OCI-LY1 (cell line): ENCODE measurements at regions not wholly inside any gene's neighbourhood (a gene's known extent, or its start where the extent isn't known, plus 50 kb on each side); places are given as distances from the start of the nearest gene placed in this dataset.

Source experiments
- H2AFZ ChIP-seq: fragments of 200-600 bp; sonication (generic), shearing (Covaris generic); 2 replicates; pipeline ENCODE4 v1.6.0; 2014; ENCODE audit warnings: antibody characterized with exemption, mild to moderate bottlenecking, low read length
- H3F3A ChIP-seq: fragments of 200-600 bp; sonication (generic), shearing (Covaris generic); 2 replicates; pipeline ENCODE4 v1.6.0; 2014; ENCODE audit warnings: mild to moderate bottlenecking, antibody characterized with exemption, low read length, moderate library complexity; ENCODE audit not compliant: insufficient read depth
- H3K27ac ChIP-seq: fragments of 200-600 bp; sonication (generic); 2 replicates; pipeline ENCODE4 v1.5.1; 2014; ENCODE audit warnings: low read length, mixed run types, mild to moderate bottlenecking, low read depth; ENCODE audit not compliant: poor library complexity, severe bottlenecking
- H3K27me3 ChIP-seq: fragments of 200-600 bp; sonication (generic); 2 replicates; pipeline ENCODE4 v1.6.0; 2014; ENCODE audit warnings: antibody characterized with exemption, mild to moderate bottlenecking, low read length, moderate library complexity; ENCODE audit not compliant: insufficient read depth
- H3K36me3 ChIP-seq: fragments of 200-600 bp; sonication (generic); 2 replicates; pipeline ENCODE4 v1.6.1; 2014; ENCODE audit warnings: mild to moderate bottlenecking, antibody characterized with exemption, low read length, moderate library complexity, mixed read lengths; ENCODE audit not compliant: insufficient read depth
- H3K4me1 ChIP-seq: fragments of 200-600 bp; sonication (generic); 2 replicates; pipeline ENCODE4 v1.5.1; 2014; ENCODE audit warnings: mild to moderate bottlenecking, low read length, moderate library complexity; ENCODE audit not compliant: insufficient read depth, severe bottlenecking
- H3K4me2 ChIP-seq: fragments of 200-600 bp; sonication (generic), shearing (Covaris generic); 2 replicates; pipeline ENCODE4 v1.6.1; 2014; ENCODE audit warnings: low read length
- H3K4me3 ChIP-seq: fragments of 200-600 bp; sonication (generic); 2 replicates; pipeline ENCODE4 v1.5.1; 2014; ENCODE audit warnings: low read length, low read depth, mild to moderate bottlenecking, mixed read lengths; ENCODE audit not compliant: poor library complexity, severe bottlenecking
- H3K79me2 ChIP-seq: fragments of 200-600 bp; shearing (Covaris generic); 2 replicates; pipeline ENCODE4 v1.6.1; 2016; ENCODE audit warnings: mixed run types, low read length, mixed read lengths; ENCODE audit not compliant: insufficient read depth
- H3K9ac ChIP-seq: fragments of 200-600 bp; sonication (generic), shearing (Covaris generic); 2 replicates; pipeline ENCODE4 v1.6.1; 2014; ENCODE audit warnings: mild to moderate bottlenecking, low read length, mixed read lengths
- H3K9me2 ChIP-seq: fragments of 200-600 bp; sonication (generic), shearing (Covaris generic); 2 replicates; pipeline ENCODE4 v1.6.1; 2014; ENCODE audit warnings: low read depth, mild to moderate bottlenecking, low read length, mixed read lengths
- H3K9me3 ChIP-seq: fragments of 200-600 bp; shearing (Covaris generic); 2 replicates; pipeline ENCODE4 v1.6.1; 2014; ENCODE audit warnings: low read length, mixed read lengths
- H4K20me1 ChIP-seq: fragments of 200-600 bp; sonication (generic), shearing (Covaris generic); 2 replicates; pipeline ENCODE4 v1.6.0; 2016; ENCODE audit warnings: mild to moderate bottlenecking, low read length; ENCODE audit not compliant: insufficient read depth
- EZH2 ChIP-seq: fragments of 200-600 bp; sonication (generic), shearing (Covaris generic); IDR thresholded peaks from 2 replicates; pipeline ENCODE4 v1.8.0; 2017; ENCODE audit warnings: borderline replicate concordance, mixed run types, mild to moderate bottlenecking, antibody characterized with exemption, low read length, moderate library complexity, mixed read lengths
- TF ChIP-seq, protein P1 (sequence below): fragments of 200-600 bp; sonication (generic), shearing (Covaris generic); IDR thresholded peaks from 2 replicates; pipeline ENCODE4 v1.5.1; 2017; ENCODE audit warnings: mild to moderate bottlenecking, antibody characterized with exemption, low read length, moderate library complexity, mixed read lengths

DNA sequence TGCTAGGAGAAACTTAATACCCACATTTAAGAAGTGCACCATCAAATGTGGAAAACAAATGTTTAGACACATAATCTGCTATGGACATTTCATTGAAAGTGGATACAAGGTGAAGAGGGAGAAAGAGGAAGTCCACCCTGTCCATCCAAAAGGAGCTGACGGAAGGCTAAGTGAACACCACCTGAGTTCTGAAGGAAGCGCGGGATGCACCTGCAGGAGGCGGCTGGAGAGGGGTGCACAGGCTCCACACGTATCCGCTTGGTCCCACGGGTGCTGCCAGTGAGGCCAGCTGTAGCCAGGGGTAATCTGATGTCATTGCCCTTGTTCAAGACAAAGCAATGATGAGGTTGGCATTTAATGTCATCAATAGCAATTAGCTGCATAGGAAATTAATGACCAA lies 75.9 kb upstream of the TMEM18 start:
- H4K20me1 ChIP-seq: no peaks in the 10 kb centered on the region
- no peaks in the 10 kb centered on the region for H3K4me1 ChIP-seq
- no peak overlapping the region for H3K4me3 ChIP-seq
- H2AFZ ChIP-seq: no peak overlapping the region
- H3K9ac ChIP-seq: no peak overlapping the region
- no peaks in the 10 kb centered on the region for H3K79me2 ChIP-seq
- H3K36me3 ChIP-seq: no peaks in the 10 kb centered on the region
- no peak overlapping the region for H3K4me2 ChIP-seq
- no peaks in the 10 kb centered on the region for H3K9me2 ChIP-seq
- no peak overlapping the region for H3K27ac ChIP-seq
- H3F3A ChIP-seq: no peaks in the 10 kb centered on the region
- no peaks in the 10 kb centered on the region for H3K9me3 ChIP-seq
- no peak for TF ChIP-seq EZH2
- TF ChIP-seq, protein P1, sequence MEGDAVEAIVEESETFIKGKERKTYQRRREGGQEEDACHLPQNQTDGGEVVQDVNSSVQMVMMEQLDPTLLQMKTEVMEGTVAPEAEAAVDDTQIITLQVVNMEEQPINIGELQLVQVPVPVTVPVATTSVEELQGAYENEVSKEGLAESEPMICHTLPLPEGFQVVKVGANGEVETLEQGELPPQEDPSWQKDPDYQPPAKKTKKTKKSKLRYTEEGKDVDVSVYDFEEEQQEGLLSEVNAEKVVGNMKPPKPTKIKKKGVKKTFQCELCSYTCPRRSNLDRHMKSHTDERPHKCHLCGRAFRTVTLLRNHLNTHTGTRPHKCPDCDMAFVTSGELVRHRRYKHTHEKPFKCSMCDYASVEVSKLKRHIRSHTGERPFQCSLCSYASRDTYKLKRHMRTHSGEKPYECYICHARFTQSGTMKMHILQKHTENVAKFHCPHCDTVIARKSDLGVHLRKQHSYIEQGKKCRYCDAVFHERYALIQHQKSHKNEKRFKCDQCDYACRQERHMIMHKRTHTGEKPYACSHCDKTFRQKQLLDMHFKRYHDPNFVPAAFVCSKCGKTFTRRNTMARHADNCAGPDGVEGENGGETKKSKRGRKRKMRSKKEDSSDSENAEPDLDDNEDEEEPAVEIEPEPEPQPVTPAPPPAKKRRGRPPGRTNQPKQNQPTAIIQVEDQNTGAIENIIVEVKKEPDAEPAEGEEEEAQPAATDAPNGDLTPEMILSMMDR: no peak
- peaks cover 6% of the 10 kb centered on the region; the same call in 1 of the 2 replicates for H3K27me3 ChIP-seq

DNA sequence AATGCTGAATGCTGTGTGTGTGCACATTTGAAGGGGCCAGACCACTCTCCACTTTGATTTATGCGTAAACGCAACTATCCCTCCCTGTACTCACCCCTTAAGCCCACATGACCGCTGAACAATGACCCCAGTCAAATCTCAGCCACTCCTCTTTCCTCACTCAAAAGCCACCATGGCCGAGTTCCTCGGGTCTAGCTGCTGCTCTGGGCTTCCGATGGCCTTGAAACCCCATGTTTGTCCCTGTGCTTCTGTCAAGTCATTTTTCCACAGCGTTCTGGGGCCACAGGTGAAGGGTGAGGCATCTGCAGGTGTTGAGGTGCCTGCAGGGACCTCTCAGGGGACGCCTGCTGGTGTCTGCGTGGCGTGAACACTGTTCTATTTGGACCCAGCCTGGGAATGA lies 74.3 kb upstream of the TMEM18 start:
- H3K9ac ChIP-seq: no peak overlapping the region
- no peak overlapping the region for H3K4me2 ChIP-seq
- no peaks in the 10 kb centered on the region for H3K79me2 ChIP-seq
- H2AFZ ChIP-seq: no peak overlapping the region
- H3K4me3 ChIP-seq: no peak overlapping the region
- no peaks in the 10 kb centered on the region for H3K9me3 ChIP-seq
- no peaks in the 10 kb centered on the region for H4K20me1 ChIP-seq
- no peaks in the 10 kb centered on the region for H3K4me1 ChIP-seq
- H3K27me3 ChIP-seq: peaks cover 6% of the 10 kb centered on the region; the same call in 1 of the 2 replicates
- TF ChIP-seq EZH2: no peak
- TF ChIP-seq, protein P1: no peak
- no peaks in the 10 kb centered on the region for H3K9me2 ChIP-seq
- H3F3A ChIP-seq: no peaks in the 10 kb centered on the region
- no peaks in the 10 kb centered on the region for H3K36me3 ChIP-seq
- H3K27ac ChIP-seq: no peak overlapping the region

- Histone ChIP-seq H3K9ac (no peak overlapping the region), H4K20me1 (no peaks in the 10 kb centered on the region), H3K9me3 (no peaks in the 10 kb centered on the region), H3K27me3 (peaks cover 6% of the 10 kb centered on the region; the same call in 1 of the 2 replicates), H3K9me2 (no peaks in the 10 kb centered on the region), H3K4me1 (no peaks in the 10 kb centered on the region), H3K4me2 (no peak overlapping the region), H3K36me3 (no peaks in the 10 kb centered on the region), H3K27ac (no peak overlapping the region), H3F3A (no peaks in the 10 kb centered on the region), H2AFZ (no peak overlapping the region), H3K79me2 (no peaks in the 10 kb centered on the region), H3K4me3 (no peak overlapping the region)
- TF ChIP-seq, protein P1: no peak
- no peak for TF ChIP-seq EZH2
Measured at GRCh38 chr2:750628-751027, 73.4 kb upstream of the TMEM18 start.
